HG03175 (cell line): ENCODE measurements at regions not wholly inside any gene's neighbourhood (a gene's known extent, or its start where the extent isn't known, plus 50 kb on each side); places are given as distances from the start of the nearest gene placed in this dataset.
A peak's percentile ranks its signal among the peaks of the same experiment; 100 is the strongest.
"Not testable (repeated sequence)": the region's sequence is repeated elsewhere in the genome, so short reads cannot be mapped to it uniquely, and the experiment has no call there.

ENCODE experiments used
- ATAC-seq: cut with Tn5 transposase; IDR thresholded peaks from one replicate; pipeline ENCODE4 v1.9.1; 2021; ENCODE audit warnings: mild to moderate bottlenecking, moderate library complexity; ENCODE audit not compliant: unreplicated experiment

GRCh38 chr21:24424776-24425175, 1182.5 kb downstream of the MRPL39 start:
- ATAC-seq: no peak

GRCh38 chr21:24423546-24423945, 1183.7 kb downstream of the MRPL39 start:
- ATAC-seq: no peak

- ATAC-seq: peak; percentile 80
Measured at GRCh38 chr21:24420689-24421088, 1186.6 kb downstream of the MRPL39 start.

GRCh38 chr21:24419641-24420040, 1187.6 kb downstream of the MRPL39 start:
- ATAC-seq: not testable (repeated sequence)

GRCh38 chr21:24418671-24419070, 1188.6 kb downstream of the MRPL39 start:
- ATAC-seq: no peak

DNA sequence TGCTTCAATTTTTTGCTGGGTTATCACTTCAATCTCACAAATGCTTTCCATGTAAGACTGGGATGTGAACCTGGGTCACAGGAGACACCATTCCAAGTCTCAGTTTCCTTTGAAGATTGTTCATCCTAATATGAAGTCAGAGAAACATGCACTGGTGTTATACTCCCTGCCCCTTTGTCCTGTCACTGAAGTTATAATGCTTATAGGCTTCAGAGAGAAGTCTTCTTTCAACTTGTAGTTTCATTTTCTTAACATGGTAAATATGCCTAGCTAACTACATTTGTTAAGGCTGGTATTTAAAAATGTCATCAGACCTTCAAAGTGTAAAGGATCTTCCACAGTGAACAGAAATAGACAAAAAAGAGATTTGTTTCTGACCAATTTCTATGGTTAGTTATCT, 1195.9 kb downstream of the MRPL39 start:
- ATAC-seq: no peak

DNA sequence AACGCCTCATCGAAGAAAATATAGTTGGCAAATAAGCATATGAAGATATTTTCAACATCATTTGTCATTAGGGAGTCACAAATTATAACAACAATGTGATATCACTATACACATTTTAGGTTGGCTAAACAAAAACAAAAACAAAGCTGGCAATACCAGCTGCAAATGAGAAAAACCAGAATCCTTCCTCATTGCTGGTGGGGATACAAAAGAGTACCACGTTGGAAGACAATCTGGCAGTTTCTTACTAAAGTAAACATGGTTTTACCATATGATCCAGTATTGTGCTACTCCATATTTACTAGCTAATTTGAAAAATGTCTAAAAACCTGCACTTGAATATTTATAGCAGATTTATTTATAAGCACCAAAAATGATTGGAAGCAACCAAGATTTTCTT, 1204.1 kb downstream of the MRPL39 start:
- no peak for ATAC-seq

GRCh38 chr21:24395320-24395923, 1211.9 kb downstream of the MRPL39 start:
- ATAC-seq: no peak

DNA sequence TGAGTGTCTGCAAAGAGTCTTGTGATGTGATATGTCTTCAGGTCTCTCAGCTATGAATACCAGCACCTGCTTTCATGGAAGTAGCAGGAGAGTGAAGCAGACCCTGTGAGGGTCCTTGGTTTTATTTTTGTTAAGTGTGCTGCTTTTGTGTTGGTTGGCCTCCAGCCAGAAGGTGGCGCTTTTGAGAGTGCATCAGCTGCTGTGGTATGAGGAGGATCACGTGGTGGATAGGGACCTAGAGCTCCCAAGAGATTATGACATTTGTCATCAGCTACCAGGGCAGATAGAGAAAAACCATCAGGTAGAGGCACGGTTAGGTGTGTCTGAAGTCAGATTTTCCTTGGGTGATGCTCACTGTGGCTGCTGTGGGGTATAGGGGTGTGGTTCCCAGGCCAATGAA, 1232.1 kb downstream of the MRPL39 start:
- peak; percentile 79 for ATAC-seq

DNA sequence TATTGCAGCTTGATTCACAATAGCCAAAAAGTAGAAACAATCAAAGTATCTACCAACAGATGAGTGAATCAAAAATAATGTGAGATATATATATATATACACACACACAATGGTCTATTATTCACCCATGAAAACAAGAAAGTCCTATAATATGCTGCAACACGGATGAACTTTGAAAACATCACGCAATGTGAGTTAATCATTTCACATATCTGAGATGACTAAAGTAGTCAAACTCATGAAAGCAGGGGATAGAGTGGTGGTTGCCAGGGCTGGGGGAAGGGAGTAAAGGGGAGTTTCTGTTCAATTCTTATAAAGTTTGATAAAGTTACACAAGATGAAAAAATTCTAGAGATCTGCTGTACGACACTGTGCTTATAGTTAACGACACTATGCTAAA, 1234.8 kb downstream of the MRPL39 start:
- no peak for ATAC-seq

DNA sequence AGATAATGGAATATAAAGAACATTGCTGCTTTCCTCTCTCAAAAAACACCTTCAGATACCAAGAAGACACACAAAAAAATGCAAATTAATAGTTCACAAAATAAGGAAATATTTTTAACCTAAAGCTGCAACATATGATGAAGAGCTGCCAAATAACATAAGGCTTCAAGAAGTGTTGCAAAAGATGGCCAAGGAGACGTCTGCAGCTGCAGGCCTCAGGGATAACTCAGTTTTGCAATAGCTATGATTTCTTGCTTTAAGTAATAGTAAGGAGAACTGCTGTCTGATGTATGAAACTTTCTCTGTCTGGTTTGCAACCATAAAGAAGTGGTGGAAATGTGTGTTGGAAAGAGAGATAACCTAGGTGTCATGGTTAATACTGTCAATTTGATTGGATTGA, 1237.5 kb downstream of the MRPL39 start:
- no peak for ATAC-seq

DNA sequence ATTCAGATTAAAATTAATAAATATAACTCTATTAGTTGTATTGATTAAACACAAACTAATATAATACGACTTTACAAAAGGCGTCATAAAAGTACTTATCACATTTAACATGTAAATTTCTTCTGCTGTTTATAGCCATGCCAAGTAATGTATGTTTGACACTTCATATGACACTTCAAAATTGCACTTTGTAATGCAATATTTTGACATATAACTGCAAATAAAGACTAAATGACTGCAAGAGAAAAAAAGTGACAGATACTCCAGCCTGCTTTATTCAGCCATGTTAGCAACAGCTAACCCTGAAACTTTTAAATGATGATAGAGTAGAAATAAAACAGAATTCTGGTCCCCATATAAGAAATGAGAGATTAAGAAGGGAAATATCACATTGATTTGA, 1238.0 kb downstream of the MRPL39 start:
- no peak for ATAC-seq

- ATAC-seq: no peak
Measured at GRCh38 chr21:24367936-24368335, 1239.3 kb downstream of the MRPL39 start.

DNA sequence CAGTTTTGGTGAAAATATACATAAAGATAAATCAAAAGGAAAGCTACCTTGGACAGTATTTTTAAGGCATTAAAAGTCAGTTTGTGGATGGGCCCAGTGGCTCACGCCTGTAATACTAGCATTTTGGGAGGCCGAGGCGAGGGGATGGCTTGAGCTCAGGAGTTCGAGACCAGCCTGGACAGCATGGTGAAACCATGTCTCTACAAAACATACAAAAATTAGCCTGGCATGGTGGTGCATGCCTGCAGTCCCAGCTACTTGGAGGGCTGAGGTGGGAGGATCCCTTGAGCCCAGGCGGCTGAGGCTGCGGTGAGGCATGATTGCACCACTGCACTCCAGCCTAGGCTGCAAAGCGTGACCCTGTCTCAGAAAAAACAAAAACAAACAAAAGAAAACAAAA, 1253.8 kb downstream of the MRPL39 start:
- ATAC-seq: no peak

DNA sequence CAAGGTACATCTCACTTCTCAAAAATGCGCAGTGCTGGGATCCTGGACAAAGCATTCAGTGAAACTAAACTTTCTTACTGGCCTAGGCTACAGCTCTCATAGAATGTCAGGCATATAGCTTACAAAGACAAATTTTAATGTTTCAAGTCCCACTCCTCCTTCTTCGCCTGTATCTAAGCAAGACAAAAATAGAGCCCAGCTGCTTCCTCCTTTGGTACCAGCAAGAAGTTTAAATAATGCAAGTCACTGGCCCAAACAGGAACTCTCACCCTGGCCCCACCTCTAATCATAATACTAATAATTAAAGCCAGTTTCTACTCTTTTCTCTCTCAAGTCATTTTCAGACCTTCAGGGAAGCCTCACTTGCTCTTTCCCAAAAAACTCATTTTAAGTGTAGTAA, 1267.9 kb downstream of the MRPL39 start:
- ATAC-seq: no peak

GRCh38 chr21:24336491-24336890, 1270.8 kb downstream of the MRPL39 start:
- no peak for ATAC-seq

- no peak for ATAC-seq
Measured at GRCh38 chr21:24323536-24323935, 1283.7 kb downstream of the MRPL39 start.

DNA sequence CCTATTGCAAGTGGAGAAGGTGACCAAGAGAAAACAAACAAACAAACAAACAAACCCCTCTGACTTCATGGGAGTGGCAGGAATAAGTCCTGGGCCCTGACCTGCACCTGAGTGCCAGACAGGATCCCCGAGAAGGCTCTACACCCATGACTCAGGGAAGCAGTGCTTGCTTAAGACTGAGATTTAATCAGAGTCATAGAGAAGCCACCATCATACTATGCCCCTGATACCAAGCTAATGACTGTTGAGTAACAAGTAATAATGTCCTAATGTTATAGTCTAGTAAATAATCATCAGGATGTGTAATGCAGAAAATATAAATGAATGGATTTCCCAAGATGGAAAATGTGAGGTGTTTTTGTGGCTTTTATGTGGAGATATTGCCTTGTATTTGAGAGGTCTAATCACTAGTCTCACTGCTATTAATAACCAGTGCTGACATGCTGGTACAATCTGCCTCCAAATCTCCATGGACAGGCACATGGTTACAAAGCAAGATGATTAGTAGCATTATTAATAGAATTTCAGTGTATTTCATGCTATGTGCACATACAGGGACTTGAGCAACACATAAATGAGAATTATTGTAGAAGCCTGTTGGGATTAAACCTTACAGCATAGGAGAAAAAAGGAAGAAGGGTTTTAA, 1290.9 kb downstream of the MRPL39 start:
- no peak for ATAC-seq

GRCh38 chr21:24310788-24311187, 1296.5 kb downstream of the MRPL39 start:
- ATAC-seq: no peak

DNA sequence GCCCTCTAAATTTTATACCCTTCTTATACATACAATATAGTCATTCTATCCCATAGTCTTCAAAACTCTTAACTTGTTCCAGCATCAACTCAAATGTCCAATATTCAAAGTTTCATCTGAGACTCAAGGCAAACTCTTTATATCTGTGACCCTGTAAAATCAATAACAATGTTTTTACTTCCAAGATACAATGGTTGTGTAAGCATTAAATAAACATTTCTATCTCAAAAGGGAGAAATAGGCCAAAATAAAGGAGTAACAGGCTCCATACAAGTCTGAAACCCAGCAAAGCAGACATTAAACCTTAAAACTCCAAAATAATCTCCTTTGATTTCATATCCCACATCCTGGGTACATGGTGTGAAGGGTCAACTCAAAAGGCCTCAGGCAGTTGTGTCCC, 1299.1 kb downstream of the MRPL39 start:
- ATAC-seq: no peak

DNA sequence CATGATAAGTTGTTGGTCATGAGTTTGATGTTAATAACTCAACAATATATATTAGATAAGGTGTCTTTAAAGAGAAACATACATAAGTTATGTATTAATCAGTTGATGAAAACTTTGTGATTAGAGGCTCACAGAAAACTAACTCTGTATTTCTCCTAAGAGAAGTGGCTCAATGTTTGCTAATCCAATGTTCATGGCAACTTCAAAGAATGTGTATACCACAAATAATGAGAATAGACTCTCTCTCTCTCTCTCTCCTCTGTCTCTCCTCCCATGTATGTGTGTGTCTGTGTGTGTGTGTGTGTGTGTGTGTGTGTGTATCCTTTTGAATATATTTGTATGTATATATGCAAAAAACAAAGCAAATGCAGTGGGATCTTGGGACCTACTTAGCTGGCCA, 1304.9 kb downstream of the MRPL39 start:
- ATAC-seq: no peak

DNA sequence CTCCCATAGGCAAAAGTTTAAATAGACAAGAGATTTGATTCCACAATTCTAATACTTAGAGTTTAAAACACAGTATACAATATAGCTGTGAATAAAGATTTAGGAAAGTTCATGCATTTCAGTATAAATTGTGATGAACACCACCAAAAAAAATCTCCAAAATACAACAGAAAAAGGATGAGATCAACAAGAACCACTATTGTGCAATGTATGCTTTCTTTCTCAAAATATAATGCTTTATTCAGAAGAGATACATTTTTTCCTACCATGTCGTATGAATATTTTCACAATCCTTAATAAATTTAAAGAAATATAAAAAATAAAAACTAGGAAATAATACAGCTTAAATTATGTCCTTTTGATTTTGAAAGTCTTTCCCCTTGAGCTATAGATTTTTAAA, 1309.2 kb downstream of the MRPL39 start:
- ATAC-seq: no peak

GRCh38 chr21:24294171-24294570, 1313.1 kb downstream of the MRPL39 start:
- no peak for ATAC-seq
